Stimulated activated CD8-positive, alpha-beta memory T cell treated with anti-CD3 and anti-CD28 coated beads, Interleukin-4, amount 100 ng/mL, for 1 hour (primary cell): ENCODE measurements at regions not wholly inside any gene's neighbourhood (a gene's known extent, or its start where the extent isn't known, plus 50 kb on each side); places are given as distances from the start of the nearest gene placed in this dataset.

Experiments
- DNase-seq, 2 donors: peaks; one replicate each; pipeline ENCODE4 v3.0.0-alpha.2; 2020; ENCODE audit warnings: low read depth in 2 of 2, low spot score in 1 of 2

GRCh38 chr6:138607478-138608433, 108.5 kb upstream of the NHSL1 start:
- no peak for DNase-seq

GRCh38 chr6:138608896-138609295, 109.6 kb upstream of the NHSL1 start:
- DNase-seq: no peak

GRCh38 chr6:138609801-138610430, 110.6 kb upstream of the NHSL1 start:
- no peak for DNase-seq

GRCh38 chr6:138610816-138611215, 111.5 kb upstream of the NHSL1 start:
- no peak for DNase-seq

GRCh38 chr6:138614151-138614550, 114.9 kb upstream of the NHSL1 start:
- DNase-seq: no peak

GRCh38 chr6:138618168-138618567, 118.9 kb upstream of the NHSL1 start:
- no peak for DNase-seq

- DNase-seq: no peak
Measured at GRCh38 chr6:138620630-138621029, 121.3 kb upstream of the NHSL1 start.

GRCh38 chr6:138622967-138623366, 123.7 kb upstream of the NHSL1 start:
- DNase-seq: no peak

GRCh38 chr6:138631566-138631965, 132.3 kb upstream of the NHSL1 start:
- no peak for DNase-seq

GRCh38 chr6:138637822-138638221, 135.7 kb upstream of the CCDC28A start:
- no peak for DNase-seq

- no peak for DNase-seq
Measured at GRCh38 chr6:138638604-138639003, 135.0 kb upstream of the CCDC28A start.

- no peak for DNase-seq
Measured at GRCh38 chr6:138640028-138640427, 133.5 kb upstream of the CCDC28A start.

GRCh38 chr6:138643210-138643609, 130.4 kb upstream of the CCDC28A start:
- DNase-seq: no peak

GRCh38 chr6:138645976-138646640, 127.5 kb upstream of the CCDC28A start:
- DNase-seq: no peak

GRCh38 chr6:138647006-138647405, 126.6 kb upstream of the CCDC28A start:
- no peak for DNase-seq

- DNase-seq: no peak
Measured at GRCh38 chr6:138648127-138648526, 125.4 kb upstream of the CCDC28A start.

- no peak for DNase-seq
Measured at GRCh38 chr6:138651491-138651890, 122.1 kb upstream of the CCDC28A start.

GRCh38 chr6:138652824-138653223, 120.7 kb upstream of the CCDC28A start:
- DNase-seq: no peak

- no peak for DNase-seq
Measured at GRCh38 chr6:138653435-138653834, 120.1 kb upstream of the CCDC28A start.

- no peak for DNase-seq
Measured at GRCh38 chr6:138654715-138655634, 118.6 kb upstream of the CCDC28A start.

GRCh38 chr6:138655828-138656227, 117.7 kb upstream of the CCDC28A start:
- no peak for DNase-seq
